PFSK-1 (cell line): ENCODE measurements at regions not wholly inside any gene's neighbourhood (a gene's known extent, or its start where the extent isn't known, plus 50 kb on each side); places are given as distances from the start of the nearest gene placed in this dataset.

Source experiments
- POLR2AphosphoS5 ChIP-seq: IDR thresholded peaks from 2 replicates; pipeline ENCODE4 v1.6.1; 2012; ENCODE audit warnings: low read depth, mild to moderate bottlenecking, control low read depth, low read length, moderate library complexity
- REST ChIP-seq, 2 experiments: IDR thresholded peaks; 2 replicates each; pipeline versions ENCODE4 v1.6.1 to v1.8.0; 2011 to 2012; ENCODE audit warnings: low read depth in 2 of 2, low read length in 2 of 2, control low read depth in 1 of 2, inconsistent platforms in 1 of 2, mild to moderate bottlenecking in 1 of 2, moderate library complexity in 1 of 2; ENCODE audit not compliant: insufficient read depth in 1 of 2
- SIN3A ChIP-seq: IDR thresholded peaks from 2 replicates; pipeline ENCODE4 v1.6.1; 2012; ENCODE audit warnings: mild to moderate bottlenecking, low read length, moderate library complexity, borderline replicate concordance; ENCODE audit not compliant: insufficient read depth
- TAF1 ChIP-seq: IDR thresholded peaks from 2 replicates; pipeline ENCODE4 v1.6.1; 2012; ENCODE audit warnings: low read length, control low read depth, borderline replicate concordance; ENCODE audit not compliant: insufficient read depth

DNA sequence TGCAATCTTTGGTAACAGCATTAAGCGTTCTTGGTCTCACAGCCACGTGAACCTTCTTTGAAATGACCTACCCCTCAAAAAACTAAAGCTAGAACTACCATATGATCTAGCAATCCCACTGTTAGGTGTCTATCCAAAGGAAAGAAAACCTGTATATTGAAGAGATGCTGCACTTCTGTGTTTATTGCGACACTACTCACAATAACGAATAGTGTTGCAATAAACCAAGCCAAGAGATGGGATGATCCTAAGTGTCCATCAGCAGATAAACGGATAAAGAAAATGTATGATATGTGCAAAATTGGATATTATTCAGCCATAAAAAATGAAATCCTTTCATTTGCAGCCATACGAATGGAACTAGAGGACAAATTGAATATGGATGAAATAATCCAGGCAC is 637.9 kb downstream of the EFNB2 start:
- TF ChIP-seq REST (IDR thresholded peaks at IDR 0.05; ENCODE audit: insufficient read depth in 1 of 2, low read depth in 2 of 2, low read length in 2 of 2) (no peak), POLR2AphosphoS5 (no peak), SIN3A (no peak), TAF1 (no peak)
